OCI-LY1 (cell line): ENCODE measurements at regions not wholly inside any gene's neighbourhood (a gene's known extent, or its start where the extent isn't known, plus 50 kb on each side); places are given as distances from the start of the nearest gene placed in this dataset.

Experiments used
- CTCF ChIP-seq: fragments of 200-600 bp; sonication (generic), shearing (Covaris generic); IDR thresholded peaks from 2 replicates; pipeline ENCODE4 v1.5.1; 2017; ENCODE audit warnings: mild to moderate bottlenecking, antibody characterized with exemption, low read length, moderate library complexity, mixed read lengths
- EZH2 ChIP-seq: fragments of 200-600 bp; sonication (generic), shearing (Covaris generic); IDR thresholded peaks from 2 replicates; pipeline ENCODE4 v1.8.0; 2017; ENCODE audit warnings: borderline replicate concordance, mixed run types, mild to moderate bottlenecking, antibody characterized with exemption, low read length, moderate library complexity, mixed read lengths

GRCh38 chr2:152942940-152943440 lies 224.6 kb downstream of the ARL6IP6 start:
- TF ChIP-seq CTCF (no peak), EZH2 (no peak)
